B cell (primary cell): ENCODE measurements at regions not wholly inside any gene's neighbourhood (a gene's known extent, or its start where the extent isn't known, plus 50 kb on each side); places are given as distances from the start of the nearest gene placed in this dataset.

ENCODE experiments used
- ATAC-seq: fragments of 200-7000 bp; cut with Tn5 transposase; one replicate; pipeline ENCODE4 v1.10.0; 2021; ENCODE audit warnings: low read depth, mild to moderate bottlenecking, moderate number of reproducible peaks, moderate library complexity
- CTCF ChIA-PET: fragments of 350-600 bp; sonication (Branson Sonifier 250); formaldehyde crosslinking; loops from one replicate; lab custom pipeline; 2021; ENCODE audit warnings: antibody characterized with exemption, inconsistent platforms; lab: Charles Lee
- POLR2A ChIA-PET: fragments of 350-600 bp; sonication (Branson Sonifier 250); formaldehyde crosslinking; loops from one replicate; lab custom pipeline; 2021; ENCODE audit warnings: antibody characterized with exemption; lab: Charles Lee
- DNase-seq: peaks from one replicate; pipeline ENCODE4 v3.0.0; 2013
- H2AFZ ChIP-seq: 2 replicates; pipeline ENCODE4 v1.6.1; 2012; ENCODE audit warnings: mild to moderate bottlenecking, low read depth, low read length; ENCODE audit not compliant: insufficient read depth, poor library complexity, severe bottlenecking
- H3K27ac ChIP-seq, 2 donors: 1 replicate in 1 of 2; 2 replicates in 1 of 2; pipeline ENCODE4 v1.5.1; 2012 to 2013; ENCODE audit warnings: low read length in 2 of 2, mild to moderate bottlenecking in 2 of 2, moderate library complexity in 1 of 2
- H3K27me3 ChIP-seq, 4 experiments: fragments of 200-600 bp in 1 of 4; sonication (generic) in 1 of 4; replicated peaks in 1 of 4; 1 replicate in 2 of 4; 2 replicates in 2 of 4; pipeline versions ENCODE4 v1.6.1 to v1.7.0; 2013 to 2016; ENCODE audit warnings: low read length in 3 of 4, mild to moderate bottlenecking in 2 of 4, mixed read lengths in 1 of 4, moderate library complexity in 1 of 4; ENCODE audit not compliant: insufficient read depth in 4 of 4, control insufficient read depth in 3 of 4; ENCODE audit errors: control extremely low read depth in 1 of 4
- H3K36me3 ChIP-seq, 2 experiments: replicated peaks in 1 of 2; 1 replicate in 1 of 2; 2 replicates in 1 of 2; pipeline versions ENCODE4 v1.6.1 to v1.7.1; 2013; ENCODE audit warnings: low read length in 1 of 2; ENCODE audit not compliant: insufficient read depth in 2 of 2, control insufficient read depth in 1 of 2; ENCODE audit errors: control extremely low read depth in 1 of 2, extremely low read depth in 1 of 2
- H3K4me1 ChIP-seq, 2 donors: fragments of 200-600 bp in 1 of 2; sonication (generic) in 1 of 2; 1 replicate in 1 of 2; 2 replicates in 1 of 2; pipeline versions ENCODE4 v1.5.1 to v1.6.1; 2013 to 2017; ENCODE audit warnings: low read length in 2 of 2; ENCODE audit not compliant: control insufficient read depth in 2 of 2, insufficient read depth in 2 of 2
- H3K4me2 ChIP-seq: replicated peaks from 2 replicates; pipeline ENCODE3; 2012; ENCODE audit warnings: mild to moderate bottlenecking, low read depth, low read length; ENCODE audit not compliant: poor library complexity, severe bottlenecking
- H3K4me3 ChIP-seq, 5 experiments: fragments of 200-600 bp in 1 of 5; sonication (generic) in 1 of 5; 1 replicate in 3 of 5; 2 replicates in 2 of 5; pipeline versions ENCODE4 v1.5.1 to v1.7.0; 2011 to 2016; ENCODE audit warnings: low read length in 4 of 5, mild to moderate bottlenecking in 4 of 5, low read depth in 2 of 5, control low read depth in 1 of 5, moderate library complexity in 1 of 5; ENCODE audit not compliant: insufficient read depth in 1 of 5; ENCODE audit errors: control extremely low read depth in 1 of 5, extremely low read depth in 1 of 5
- H3K79me2 ChIP-seq: fragments of 200-600 bp; sonication (generic); one replicate; pipeline ENCODE4 v1.6.0; 2016; ENCODE audit warnings: low read length; ENCODE audit not compliant: control insufficient read depth, insufficient read depth
- H3K9ac ChIP-seq: fragments of 200-600 bp; sonication (generic); 2 replicates; pipeline ENCODE4 v1.6.1; 2017; ENCODE audit warnings: mild to moderate bottlenecking, low read length, moderate library complexity
- H3K9me3 ChIP-seq, 3 donors: one replicate each; pipeline versions ENCODE4 v1.6.1 to v1.7.1; 2013; ENCODE audit warnings: low read length in 2 of 3; ENCODE audit not compliant: control insufficient read depth in 2 of 3, insufficient read depth in 1 of 3; ENCODE audit errors: control extremely low read depth in 1 of 3
- H4K20me1 ChIP-seq: 2 replicates; pipeline ENCODE4 v1.6.0; 2012; ENCODE audit warnings: mild to moderate bottlenecking, low read length; ENCODE audit not compliant: insufficient read depth, control insufficient read depth, poor library complexity, severe bottlenecking
- H3K27ac Mint-ChIP-seq: one replicate; pipeline ENCODE4 v1.8.0; 2021; ENCODE audit warnings: mixed read lengths
- H3K27me3 Mint-ChIP-seq: one replicate; pipeline ENCODE4 v1.8.0; 2021; ENCODE audit warnings: mixed read lengths
- H3K4me1 Mint-ChIP-seq: one replicate; pipeline ENCODE4 v1.8.0; 2021; ENCODE audit warnings: mixed read lengths
- H3K4me3 Mint-ChIP-seq: one replicate; pipeline ENCODE4 v1.8.0; 2021; ENCODE audit warnings: mixed read lengths
- H3K9me3 Mint-ChIP-seq: one replicate; pipeline ENCODE4 v1.8.0; 2022; ENCODE audit warnings: mixed read lengths; ENCODE audit not compliant: insufficient read depth
- CTCF ChIP-seq: fragments of 200-600 bp; IDR thresholded peaks from one replicate; pipeline ENCODE4 v1.8.0; 2022; ENCODE audit warnings: antibody characterized with exemption, mild to moderate bottlenecking
- EZH2 ChIP-seq: IDR thresholded peaks from 2 replicates; pipeline ENCODE4 v1.6.1; 2012; ENCODE audit warnings: borderline replicate concordance, low read depth, mild to moderate bottlenecking, moderate library complexity, low read length; ENCODE audit not compliant: insufficient read depth, poor library complexity, severe bottlenecking
- WGBS: methylation state at CpG from one replicate; pipeline ENCODE4 v1.1.5; 2013; ENCODE audit warnings: missing lambda C conversion rate; ENCODE audit not compliant: insufficient coverage; 5-methylcytosine and 5-hydroxymethylcytosine counted together
- intact Hi-C: fragments of 100-400 bp; cut with micrococcal nuclease; formaldehyde crosslinking; loops from one replicate; pipeline ENCODE4 v1.10.0; 2022

GRCh38 chr10:128897401-128898129, 569.5 kb upstream of the MGMT start:
- intact Hi-C loops = no loop called here
- H4K20me1 ChIP-seq = no peaks in the 10 kb centered on the region
- no peak overlapping the region for H3K27ac Mint-ChIP-seq
- H3K4me2 ChIP-seq = no peak overlapping the region
- ATAC-seq (no peak), DNase-seq (no peak)
- ChIA-PET POLR2A (no interaction called here), CTCF (no interaction called here)
- H3K27me3 Mint-ChIP-seq = no peaks in the 10 kb centered on the region
- H3K27ac ChIP-seq = no peak overlapping the region
- no peaks in the 10 kb centered on the region for H3K4me1 Mint-ChIP-seq
- no peak overlapping the region for H2AFZ ChIP-seq
- H3K27me3 ChIP-seq = no peaks in the 10 kb centered on the region
- H3K9me3 ChIP-seq = peaks cover 0 to 5% (median 0%) of the 10 kb centered on the region in 3 donors
- H3K4me3 Mint-ChIP-seq = no peak overlapping the region
- no peak overlapping the region for H3K9ac ChIP-seq
- no peaks in the 10 kb centered on the region for H3K79me2 ChIP-seq
- H3K9me3 Mint-ChIP-seq = no peaks in the 10 kb centered on the region
- 90% methylated on average over 10 of the region's 12 CpGs for WGBS
- TF ChIP-seq CTCF = no peak
- no peak for TF ChIP-seq EZH2
- no peak overlapping the region for H3K4me3 ChIP-seq
- no peaks in the 10 kb centered on the region for H3K36me3 ChIP-seq
- no peaks in the 10 kb centered on the region for H3K4me1 ChIP-seq

- no peaks in the 10 kb centered on the region for H3K9me3 Mint-ChIP-seq
- H3K36me3 ChIP-seq = no peaks in the 10 kb centered on the region
- 89% methylated on average over 10 of the region's 10 CpGs for WGBS
- H3K27ac Mint-ChIP-seq = no peak overlapping the region
- no peaks in the 10 kb centered on the region for H3K4me1 ChIP-seq
- no peak overlapping the region for H3K4me2 ChIP-seq
- H3K4me1 Mint-ChIP-seq = no peaks in the 10 kb centered on the region
- no peak overlapping the region for H3K4me3 ChIP-seq
- ATAC-seq (no peak), DNase-seq (no peak)
- no peak overlapping the region for H3K4me3 Mint-ChIP-seq
- H3K27me3 Mint-ChIP-seq = no peaks in the 10 kb centered on the region
- no peak overlapping the region for H3K27ac ChIP-seq
- no peak for TF ChIP-seq EZH2
- no peak for TF ChIP-seq CTCF
- no peaks in the 10 kb centered on the region for H4K20me1 ChIP-seq
- CTCF ChIA-PET = no interaction called here
- H3K79me2 ChIP-seq = no peaks in the 10 kb centered on the region
- intact Hi-C loops = no loop called here
- peaks cover 0 to 5% (median 0%) of the 10 kb centered on the region in 3 donors for H3K9me3 ChIP-seq
- H3K27me3 ChIP-seq = no peaks in the 10 kb centered on the region
- POLR2A ChIA-PET = no interaction called here
- H3K9ac ChIP-seq = no peak overlapping the region
- H2AFZ ChIP-seq = no peak overlapping the region
These were observed 568.7 kb upstream of the MGMT start for GRCh38 chr10:128898133-128898915.
